Keratinocyte (primary cell): ENCODE measurements at regions not wholly inside any gene's neighbourhood (a gene's known extent, or its start where the extent isn't known, plus 50 kb on each side); places are given as distances from the start of the nearest gene placed in this dataset.

Experiments used
- DNase-seq: peaks from one replicate; pipeline ENCODE4 v3.0.0-alpha.2; 2011; ENCODE audit warnings: low read depth, missing footprints, low spot score
- FAIRE-seq: peaks from 2 replicates; lab custom pipeline; 2011; peaks lifted over from hg19 to GRCh38; lab: Jason Lieb, UNC
- H2AFZ ChIP-seq: 2 replicates; pipeline ENCODE4 v1.6.0; 2012; ENCODE audit warnings: low read length, control low read depth, inconsistent platforms; ENCODE audit not compliant: control insufficient read depth
- H3K27ac ChIP-seq: 2 replicates; pipeline ENCODE4 v1.5.1; 2011; ENCODE audit warnings: low read length; ENCODE audit not compliant: control insufficient read depth, insufficient read depth
- H3K27me3 ChIP-seq: 3 replicates; pipeline ENCODE4 v1.6.0; 2011; ENCODE audit warnings: low read length; ENCODE audit not compliant: control insufficient read depth, insufficient read depth; ENCODE audit errors: extremely low read depth
- H3K36me3 ChIP-seq, 2 experiments: 2 replicates in 1 of 2; 3 replicates in 1 of 2; pipeline ENCODE4 v1.5.1; 2011; ENCODE audit warnings: low read length in 2 of 2, mild to moderate bottlenecking in 1 of 2; ENCODE audit not compliant: control insufficient read depth in 2 of 2, insufficient read depth in 2 of 2; ENCODE audit errors: extremely low read depth in 1 of 2
- H3K4me1 ChIP-seq: 3 replicates; pipeline ENCODE4 v1.5.1; 2011; ENCODE audit warnings: low read length; ENCODE audit not compliant: control insufficient read depth, insufficient read depth; ENCODE audit errors: extremely low read depth
- H3K4me2 ChIP-seq: 3 replicates; pipeline ENCODE4 v1.6.0; 2011; ENCODE audit warnings: low read depth, low read length; ENCODE audit not compliant: control insufficient read depth, insufficient read depth; ENCODE audit errors: extremely low read depth
- H3K4me3 ChIP-seq, 3 experiments: fragments of 200-600 bp in 1 of 3; sonication (generic) in 1 of 3; 2 replicates in 2 of 3; 3 replicates in 1 of 3; pipeline ENCODE4 v1.5.1; 2011 to 2016; ENCODE audit warnings: low read length in 3 of 3, mild to moderate bottlenecking in 3 of 3, control low read depth in 2 of 3, inconsistent platforms in 1 of 3, low read depth in 1 of 3, mixed read lengths in 1 of 3, mixed run types in 1 of 3, moderate library complexity in 1 of 3; ENCODE audit not compliant: control insufficient read depth in 2 of 3, insufficient read depth in 2 of 3; ENCODE audit errors: extremely low read depth in 1 of 3
- H3K79me2 ChIP-seq: 2 replicates; pipeline ENCODE4 v1.6.0; 2012; ENCODE audit warnings: low read length; ENCODE audit not compliant: control insufficient read depth, insufficient read depth
- H3K9ac ChIP-seq: 3 replicates; pipeline ENCODE4 v1.6.0; 2011; ENCODE audit warnings: low read length; ENCODE audit not compliant: control insufficient read depth, insufficient read depth; ENCODE audit errors: extremely low read depth
- H3K9me1 ChIP-seq: 3 replicates; pipeline ENCODE4 v1.6.0; 2011; ENCODE audit warnings: low read length; ENCODE audit not compliant: control insufficient read depth, insufficient read depth; ENCODE audit errors: extremely low read depth
- H3K9me3 ChIP-seq: 2 replicates; pipeline ENCODE4 v1.5.1; 2012; ENCODE audit warnings: low read depth, low read length; ENCODE audit not compliant: control insufficient read depth
- H4K20me1 ChIP-seq: 3 replicates; pipeline ENCODE4 v1.6.0; 2011; ENCODE audit warnings: low read length; ENCODE audit not compliant: control insufficient read depth, insufficient read depth; ENCODE audit errors: extremely low read depth
- EZH2 ChIP-seq: IDR thresholded peaks from one replicate; pipeline ENCODE4 v1.6.1; 2012; ENCODE audit warnings: inconsistent platforms, mild to moderate bottlenecking, low read length, moderate library complexity
- dilution Hi-C: fragments of 300-500 bp; cut with MboI; formaldehyde crosslinking; loops from one replicate; pipeline ENCODE4 v1.7.0; 2020; ENCODE audit warnings: low sequenced_read_pairs; ENCODE audit not compliant: extremely low pct_ligation_motif_present
- TF ChIP-seq, protein P1 (sequence below), 3 experiments: IDR thresholded peaks in 1 of 3; conservative IDR thresholded peaks in 1 of 3; optimal IDR thresholded peaks in 1 of 3; 2 replicates in 2 of 3; 3 replicates in 1 of 3; pipeline versions ENCODE3 to v1.5.1; 2011; ENCODE audit warnings: low read length in 3 of 3, mild to moderate bottlenecking in 3 of 3, moderate library complexity in 2 of 3, control low read depth in 1 of 3, inconsistent platforms in 1 of 3; ENCODE audit not compliant: insufficient read depth in 2 of 3; ENCODE audit errors: extremely low read depth in 1 of 3

GRCh38 chr14:71511152-71511551 lies 421.1 kb upstream of the RGS6 start:
- Histone ChIP-seq H3K4me1 (no peaks in the 10 kb centered on the region), H3K27ac (no peak overlapping the region), H3K9ac (no peak overlapping the region), H3K9me3 (no peaks in the 10 kb centered on the region), H2AFZ (no peak overlapping the region), H3K4me3 (no peak overlapping the region), H3K36me3 (peaks cover 3 to 4% of the 10 kb centered on the region in 2 experiments), H3K79me2 (peaks cover 4% of the 10 kb centered on the region), H3K9me1 (no peaks in the 10 kb centered on the region), H3K27me3 (no peaks in the 10 kb centered on the region), H4K20me1 (no peaks in the 10 kb centered on the region), H3K4me2 (no peak overlapping the region)
- DNase-seq (no peak), FAIRE-seq (no peak)
- dilution Hi-C loops = no loop called here
- no peak for TF ChIP-seq EZH2
- TF ChIP-seq, protein P1, sequence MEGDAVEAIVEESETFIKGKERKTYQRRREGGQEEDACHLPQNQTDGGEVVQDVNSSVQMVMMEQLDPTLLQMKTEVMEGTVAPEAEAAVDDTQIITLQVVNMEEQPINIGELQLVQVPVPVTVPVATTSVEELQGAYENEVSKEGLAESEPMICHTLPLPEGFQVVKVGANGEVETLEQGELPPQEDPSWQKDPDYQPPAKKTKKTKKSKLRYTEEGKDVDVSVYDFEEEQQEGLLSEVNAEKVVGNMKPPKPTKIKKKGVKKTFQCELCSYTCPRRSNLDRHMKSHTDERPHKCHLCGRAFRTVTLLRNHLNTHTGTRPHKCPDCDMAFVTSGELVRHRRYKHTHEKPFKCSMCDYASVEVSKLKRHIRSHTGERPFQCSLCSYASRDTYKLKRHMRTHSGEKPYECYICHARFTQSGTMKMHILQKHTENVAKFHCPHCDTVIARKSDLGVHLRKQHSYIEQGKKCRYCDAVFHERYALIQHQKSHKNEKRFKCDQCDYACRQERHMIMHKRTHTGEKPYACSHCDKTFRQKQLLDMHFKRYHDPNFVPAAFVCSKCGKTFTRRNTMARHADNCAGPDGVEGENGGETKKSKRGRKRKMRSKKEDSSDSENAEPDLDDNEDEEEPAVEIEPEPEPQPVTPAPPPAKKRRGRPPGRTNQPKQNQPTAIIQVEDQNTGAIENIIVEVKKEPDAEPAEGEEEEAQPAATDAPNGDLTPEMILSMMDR (optimal IDR thresholded peaks at IDR 0.05 in 1 of 3, IDR thresholded peaks at IDR 0.05 in 1 of 3, conservative IDR thresholded peaks at IDR 0.05 in 1 of 3; ENCODE audit: extremely low read depth in 1 of 3, insufficient read depth in 2 of 3, low read length in 3 of 3) = no peak

- no peak overlapping the region for H2AFZ ChIP-seq
- no peaks in the 10 kb centered on the region for H3K79me2 ChIP-seq
- no peaks in the 10 kb centered on the region for H3K9me3 ChIP-seq
- no peaks in the 10 kb centered on the region for H3K9me1 ChIP-seq
- H3K9ac ChIP-seq = no peak overlapping the region
- no peak for DNase-seq
- no peaks in the 10 kb centered on the region for H3K27me3 ChIP-seq
- H3K4me2 ChIP-seq = no peak overlapping the region
- no peak for TF ChIP-seq EZH2
- TF ChIP-seq, protein P1 (optimal IDR thresholded peaks at IDR 0.05 in 1 of 3, IDR thresholded peaks at IDR 0.05 in 1 of 3, conservative IDR thresholded peaks at IDR 0.05 in 1 of 3; ENCODE audit: extremely low read depth in 1 of 3, insufficient read depth in 2 of 3, low read length in 3 of 3) = no peak
- no peak for FAIRE-seq
- H4K20me1 ChIP-seq = no peaks in the 10 kb centered on the region
- no peak overlapping the region for H3K27ac ChIP-seq
- dilution Hi-C loops = no loop called here
- H3K36me3 ChIP-seq = peaks cover 3 to 4% of the 10 kb centered on the region in 2 experiments
- H3K4me3 ChIP-seq = no peak overlapping the region
- H3K4me1 ChIP-seq = no peaks in the 10 kb centered on the region
These were observed 417.0 kb upstream of the RGS6 start for GRCh38 chr14:71514941-71515919.
